ENCODE measurements at regions not wholly inside any gene's neighbourhood (a gene's known extent, or its start where the extent isn't known, plus 50 kb on each side); places are given as distances from the start of the nearest gene placed in this dataset.

DNA sequence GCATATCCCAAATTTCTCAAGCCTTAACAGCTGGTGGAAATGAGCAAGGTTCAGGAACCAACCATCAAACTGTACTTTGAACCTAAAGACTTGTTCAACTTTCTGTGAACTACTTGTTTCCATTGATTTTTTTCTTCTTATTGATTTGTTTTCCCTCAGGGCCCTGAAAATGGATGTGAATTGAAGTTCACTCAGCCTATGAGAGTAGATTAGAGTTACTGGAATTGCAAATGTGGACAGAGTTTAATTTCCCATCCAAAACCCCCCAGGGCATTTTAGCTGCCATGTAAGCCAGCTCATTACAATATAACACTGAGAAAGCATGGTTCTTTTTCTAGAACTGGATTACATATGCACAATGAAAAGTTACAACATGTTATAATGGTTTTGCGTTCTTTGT, 1105.7 kb downstream of the REEP3 start:
- TF ChIP-seq, protein P1, sequence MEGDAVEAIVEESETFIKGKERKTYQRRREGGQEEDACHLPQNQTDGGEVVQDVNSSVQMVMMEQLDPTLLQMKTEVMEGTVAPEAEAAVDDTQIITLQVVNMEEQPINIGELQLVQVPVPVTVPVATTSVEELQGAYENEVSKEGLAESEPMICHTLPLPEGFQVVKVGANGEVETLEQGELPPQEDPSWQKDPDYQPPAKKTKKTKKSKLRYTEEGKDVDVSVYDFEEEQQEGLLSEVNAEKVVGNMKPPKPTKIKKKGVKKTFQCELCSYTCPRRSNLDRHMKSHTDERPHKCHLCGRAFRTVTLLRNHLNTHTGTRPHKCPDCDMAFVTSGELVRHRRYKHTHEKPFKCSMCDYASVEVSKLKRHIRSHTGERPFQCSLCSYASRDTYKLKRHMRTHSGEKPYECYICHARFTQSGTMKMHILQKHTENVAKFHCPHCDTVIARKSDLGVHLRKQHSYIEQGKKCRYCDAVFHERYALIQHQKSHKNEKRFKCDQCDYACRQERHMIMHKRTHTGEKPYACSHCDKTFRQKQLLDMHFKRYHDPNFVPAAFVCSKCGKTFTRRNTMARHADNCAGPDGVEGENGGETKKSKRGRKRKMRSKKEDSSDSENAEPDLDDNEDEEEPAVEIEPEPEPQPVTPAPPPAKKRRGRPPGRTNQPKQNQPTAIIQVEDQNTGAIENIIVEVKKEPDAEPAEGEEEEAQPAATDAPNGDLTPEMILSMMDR (IDR thresholded peaks at IDR 0.05), result no peak
- no peak for TF ChIP-seq POLR2A (IDR thresholded peaks at IDR 0.05)
- no peak for DNase-seq
- Histone ChIP-seq H3K27ac (no peak overlapping the region), H3K27me3 (no peaks in the 10 kb centered on the region), H3K4me1 (no peaks in the 10 kb centered on the region), H3K9me3 (no peaks in the 10 kb centered on the region), H3K36me3 (no peaks in the 10 kb centered on the region), H3K4me3 (no peak overlapping the region)
- WGBS, 2 donors, result 67 to 76% methylated on average over 1 of the region's 1 CpG
- intact Hi-C loops (cut with DNase I), result no loop called here

GRCh38 chr10:64630534-64630933, 1109.3 kb downstream of the REEP3 start:
- Histone ChIP-seq H3K4me3 (no peak overlapping the region), H3K27me3 (no peaks in the 10 kb centered on the region), H3K27ac (no peak overlapping the region), H3K36me3 (no peaks in the 10 kb centered on the region), H3K9me3 (no peaks in the 10 kb centered on the region), H3K4me1 (no peaks in the 10 kb centered on the region)
- WGBS, 2 donors, result 27 to 28% methylated on average over 3 of the region's 3 CpGs
- TF ChIP-seq, protein P1 (IDR thresholded peaks at IDR 0.05), result no peak
- TF ChIP-seq POLR2A (IDR thresholded peaks at IDR 0.05), result no peak
- intact Hi-C loops (cut with DNase I), result no loop called here
- no peak for DNase-seq

GRCh38 chr10:64635906-64636305, 1114.7 kb downstream of the REEP3 start:
- Histone ChIP-seq H3K9me3 (no peaks in the 10 kb centered on the region), H3K36me3 (no peaks in the 10 kb centered on the region), H3K4me1 (no peaks in the 10 kb centered on the region), H3K4me3 (no peak overlapping the region), H3K27ac (no peak overlapping the region), H3K27me3 (no peaks in the 10 kb centered on the region)
- TF ChIP-seq, protein P1 (IDR thresholded peaks at IDR 0.05), result no peak
- no peak for TF ChIP-seq POLR2A (IDR thresholded peaks at IDR 0.05)
- no peak for DNase-seq
- intact Hi-C loops (cut with DNase I), result no loop called here

GRCh38 chr10:64636461-64636860, 1115.3 kb downstream of the REEP3 start:
- Histone ChIP-seq H3K27ac (no peak overlapping the region), H3K9me3 (no peaks in the 10 kb centered on the region), H3K27me3 (no peaks in the 10 kb centered on the region), H3K36me3 (no peaks in the 10 kb centered on the region), H3K4me3 (no peak overlapping the region), H3K4me1 (no peaks in the 10 kb centered on the region)
- no peak for DNase-seq
- 59 to 64% methylated on average over 3 of the region's 3 CpGs for WGBS, 2 donors
- intact Hi-C loops (cut with DNase I), result no loop called here
- TF ChIP-seq POLR2A (IDR thresholded peaks at IDR 0.05), result no peak
- TF ChIP-seq, protein P1 (IDR thresholded peaks at IDR 0.05), result no peak

- Histone ChIP-seq H3K4me1 (no peaks in the 10 kb centered on the region), H3K27ac (no peak overlapping the region), H3K9me3 (no peaks in the 10 kb centered on the region), H3K36me3 (no peaks in the 10 kb centered on the region), H3K4me3 (no peak overlapping the region), H3K27me3 (no peaks in the 10 kb centered on the region)
- TF ChIP-seq, protein P1 (IDR thresholded peaks at IDR 0.05), result no peak
- TF ChIP-seq POLR2A (IDR thresholded peaks at IDR 0.05), result no peak
- WGBS, 2 donors, result 50 to 57% methylated on average over 1 of the region's 1 CpG
- intact Hi-C loops (cut with DNase I), result no loop called here
- no peak for DNase-seq
These were observed 1116.7 kb downstream of the REEP3 start for GRCh38 chr10:64637939-64638338.

Data from esophagus squamous epithelium (tissue), 5 donors.